ENCODE measurements at regions not wholly inside any gene's neighbourhood (a gene's known extent, or its start where the extent isn't known, plus 50 kb on each side); places are given as distances from the start of the nearest gene placed in this dataset.

- TF ChIP-seq POLR2AphosphoS5 (IDR thresholded peaks at IDR 0.05; ENCODE audit: borderline replicate concordance, low read depth, low read length) (no peak), EZH2 (IDR thresholded peaks at IDR 0.05) (no peak)
These were observed 287.1 kb upstream of the LYZL1 start for GRCh38 chr10:29001801-29002200.
